Renal cortex interstitium (tissue), 11 donors: ENCODE measurements at regions not wholly inside any gene's neighbourhood (a gene's known extent, or its start where the extent isn't known, plus 50 kb on each side); places are given as distances from the start of the nearest gene placed in this dataset.
"Not testable (repeated sequence)": the region's sequence is repeated elsewhere in the genome, so short reads cannot be mapped to it uniquely, and the experiment has no call there.

Experiments used
- DNase-seq, 11 donors: peaks; one replicate each; pipeline ENCODE4 v3.0.0-alpha.2; 2013; ENCODE audit warnings: low read depth in 9 of 11, low spot score in 4 of 11; ENCODE audit errors: extremely low read depth in 1 of 11

DNA sequence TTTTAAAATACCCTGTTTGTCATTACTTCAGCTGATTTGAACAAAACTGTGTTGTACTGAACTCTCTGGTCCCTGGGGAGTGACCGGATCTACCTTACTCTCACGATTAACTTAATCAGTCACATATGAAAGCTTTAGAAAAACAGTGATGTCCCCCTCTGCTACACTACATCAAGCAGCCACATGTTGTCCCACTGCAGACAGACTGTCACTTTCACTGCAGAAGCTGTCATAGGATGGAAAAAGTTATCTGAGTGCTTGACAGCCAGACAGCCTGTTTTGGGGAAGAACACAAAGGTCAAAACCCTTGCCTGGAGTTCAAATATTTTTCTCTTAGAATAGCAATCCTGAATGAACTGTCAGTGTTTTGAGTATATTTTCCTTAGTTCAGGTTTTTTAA, 546.4 kb downstream of the DTWD2 start:
- no peak for DNase-seq

DNA sequence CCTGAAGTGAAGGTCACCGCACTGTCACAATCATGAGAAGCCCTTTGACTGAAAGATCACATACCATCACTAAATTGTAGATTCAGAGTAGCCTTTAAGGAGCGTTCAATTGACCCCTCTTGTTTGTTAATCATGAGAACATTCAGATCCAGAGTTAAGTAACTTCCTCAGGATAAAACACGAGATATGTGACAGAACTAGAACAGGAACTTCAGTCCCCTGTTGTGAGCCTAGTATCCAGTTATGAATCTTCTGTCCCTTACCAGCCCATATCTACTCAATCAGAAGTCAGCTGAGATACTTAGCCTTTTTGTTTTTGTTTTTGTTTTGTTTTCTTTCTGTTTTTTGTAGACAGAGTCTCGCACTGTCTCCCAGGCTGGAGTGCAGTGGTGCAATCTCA, 547.3 kb downstream of the DTWD2 start:
- no peak for DNase-seq

DNA sequence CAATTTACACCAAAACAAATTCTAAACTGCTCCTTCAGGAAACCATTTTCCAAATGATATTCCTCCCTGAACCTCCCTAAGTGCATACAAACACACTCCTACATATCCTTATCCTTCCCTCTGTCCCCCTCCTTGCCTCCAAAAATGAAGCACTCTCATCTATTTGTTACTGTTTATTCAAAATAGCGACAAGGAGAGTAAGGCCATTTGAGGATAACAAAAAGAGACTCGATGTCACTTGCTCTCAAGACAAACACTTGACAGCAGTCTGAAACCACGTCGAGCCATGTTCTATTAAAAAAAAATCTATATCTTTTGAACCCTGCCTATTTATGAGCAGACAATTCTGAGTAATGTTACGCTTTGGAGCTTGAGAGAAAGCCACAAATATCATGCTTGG, 547.9 kb downstream of the DTWD2 start:
- no peak for DNase-seq

DNA sequence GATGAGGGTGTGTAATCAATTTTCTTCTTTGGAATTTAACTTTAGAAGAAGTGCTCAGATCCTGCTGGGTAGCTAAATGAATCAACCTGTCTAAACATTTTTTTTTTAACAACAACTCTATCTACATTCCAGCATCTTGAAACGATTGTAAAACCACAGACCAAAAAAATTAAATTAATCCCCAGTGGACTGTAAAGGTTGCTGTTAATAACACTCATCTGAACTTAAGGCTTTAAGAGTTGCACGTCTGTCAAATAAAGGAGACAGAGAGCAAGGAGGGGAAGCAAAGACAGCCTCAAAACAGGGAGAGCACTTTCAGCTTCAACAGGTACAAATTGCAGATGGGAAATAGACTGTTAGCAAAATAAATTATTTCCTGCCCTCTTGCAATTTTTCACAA, 548.5 kb downstream of the DTWD2 start:
- no peak for DNase-seq

DNA sequence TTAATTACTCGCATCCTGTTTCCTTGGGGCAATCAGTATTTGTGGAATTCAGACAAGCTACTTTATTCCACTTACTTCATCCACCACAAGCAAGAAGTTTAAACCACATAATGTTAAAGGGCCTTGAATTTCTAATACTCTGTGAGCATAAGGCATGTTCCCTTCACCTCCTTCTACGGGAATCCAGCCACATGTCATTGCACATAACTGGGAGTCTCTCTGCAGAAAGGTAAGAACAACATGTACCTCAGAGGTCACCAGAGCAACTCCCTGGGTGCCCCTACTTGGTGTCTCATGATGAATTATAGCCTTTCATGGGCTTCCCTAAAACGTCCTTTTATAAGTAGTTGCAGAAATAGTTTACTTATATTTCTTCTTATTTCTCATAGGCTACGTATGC, 553.2 kb downstream of the DTWD2 start:
- DNase-seq: no peak

DNA sequence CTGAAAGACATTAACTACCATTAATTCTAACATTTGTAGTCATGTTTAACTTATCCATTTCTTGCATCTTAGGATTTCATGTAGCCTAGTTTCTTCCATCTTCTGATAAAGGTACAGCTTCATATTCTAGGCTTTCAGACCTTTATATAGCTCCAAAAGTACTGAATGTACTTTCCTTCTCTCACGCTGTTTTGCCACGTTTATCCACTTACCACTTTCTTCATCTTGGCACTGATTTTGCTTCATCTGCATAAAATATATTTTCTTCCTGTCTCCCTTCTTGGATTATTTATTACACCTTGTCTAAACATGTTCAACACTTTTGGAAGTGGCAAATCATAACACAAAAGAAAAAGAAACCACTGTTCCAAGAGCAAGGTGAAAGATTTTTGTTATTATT, 553.8 kb downstream of the DTWD2 start:
- no peak for DNase-seq

DNA sequence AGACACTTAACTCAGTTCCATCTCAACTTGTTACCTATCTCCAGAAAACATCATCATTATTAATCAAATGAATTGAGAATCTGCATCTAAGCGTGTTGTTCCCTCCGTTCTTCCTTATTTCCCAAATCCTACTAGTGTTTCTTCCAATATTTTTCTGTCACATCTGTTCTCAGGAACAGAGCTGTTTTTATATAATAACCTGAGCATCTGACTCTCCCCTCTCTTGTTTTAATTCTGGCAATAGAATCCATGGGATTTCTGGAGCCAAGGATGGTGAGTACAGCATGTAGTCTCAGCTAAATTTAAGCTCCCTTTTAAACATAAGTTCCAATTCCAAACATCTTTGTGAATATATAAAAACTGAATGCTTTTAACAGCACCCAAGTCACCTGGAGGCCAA, 558.3 kb downstream of the DTWD2 start:
- no peak for DNase-seq

DNA sequence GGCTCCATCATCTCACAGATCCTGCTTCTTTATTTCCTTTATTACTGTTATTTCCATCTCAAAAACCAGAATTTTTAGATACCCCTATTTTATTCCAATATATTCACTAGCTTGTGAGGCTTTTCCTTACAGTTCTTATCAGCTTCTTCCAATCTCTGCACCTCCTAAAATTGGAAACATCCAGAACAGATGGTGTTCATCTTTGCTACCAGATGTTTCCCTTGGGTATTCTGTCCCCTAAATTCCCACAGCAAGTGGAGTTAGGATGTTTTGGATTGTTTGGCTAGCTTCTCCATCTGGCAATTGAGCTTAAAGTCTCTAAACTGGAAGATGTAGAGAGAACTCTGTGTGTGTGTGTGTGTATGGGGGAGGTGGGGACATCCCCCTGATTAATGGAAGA, 580.4 kb downstream of the DTWD2 start:
- DNase-seq: no peak

DNA sequence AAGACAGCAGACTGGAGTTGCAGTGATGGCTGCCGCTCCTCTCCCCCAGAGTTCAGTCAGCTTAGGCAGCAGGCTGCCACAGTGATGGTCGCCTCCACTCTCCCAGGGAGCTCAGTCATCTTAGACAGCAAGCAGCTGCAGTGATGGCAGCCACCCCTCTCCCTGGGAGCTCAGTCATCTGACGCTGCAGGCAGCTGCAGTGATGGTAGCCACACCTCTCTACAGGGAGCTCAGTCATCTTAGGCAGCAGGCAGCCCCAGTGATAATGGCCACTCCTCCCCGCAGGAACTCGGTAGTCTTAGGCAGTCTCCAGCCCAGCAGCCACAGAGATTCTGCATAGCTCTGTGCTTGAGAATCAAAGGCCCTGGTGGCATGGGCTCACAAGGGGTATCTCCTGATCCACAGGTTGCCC, 582.7 kb downstream of the DTWD2 start:
- peak in 2 of 11 donors; percentile 8 to 9 for DNase-seq

DNA sequence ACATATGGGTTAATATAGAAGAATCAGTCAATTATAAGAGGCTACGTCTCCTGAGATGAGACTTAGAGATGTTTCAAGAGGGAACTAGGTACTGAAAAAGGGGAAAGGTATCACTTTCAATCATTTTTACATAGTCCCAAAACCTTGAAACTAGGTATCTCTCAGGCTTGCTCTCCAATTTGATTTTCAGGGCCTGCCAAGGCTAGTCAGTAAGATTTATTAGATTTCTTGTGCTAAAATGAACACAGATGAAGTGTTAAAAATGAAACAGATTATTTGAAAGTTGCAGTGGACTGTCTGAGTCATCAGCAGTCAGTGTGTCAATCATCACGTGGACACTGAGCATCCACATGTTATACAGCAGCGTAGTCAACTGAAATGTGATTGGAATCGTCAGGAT, 591.1 kb downstream of the DTWD2 start:
- DNase-seq: no peak

DNA sequence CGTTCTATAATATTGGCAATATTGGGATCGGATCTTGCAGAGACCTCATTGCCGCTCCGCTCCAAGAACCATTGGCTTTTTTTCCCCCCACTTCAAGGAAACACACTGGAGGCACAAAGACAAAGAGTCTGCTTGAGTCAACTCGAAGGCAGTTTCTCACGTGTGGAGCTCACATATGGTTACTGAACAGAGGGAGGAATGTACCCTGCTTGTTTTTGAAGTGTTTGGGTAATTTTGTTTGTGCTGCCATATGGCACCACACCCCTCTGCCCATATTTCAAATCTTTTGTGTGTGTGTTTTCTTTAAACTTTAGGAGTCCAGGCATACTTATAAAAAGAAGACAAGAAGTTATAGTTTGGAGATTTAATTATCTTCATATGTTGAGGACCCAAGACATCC, 595.9 kb downstream of the DTWD2 start:
- DNase-seq: no peak

DNA sequence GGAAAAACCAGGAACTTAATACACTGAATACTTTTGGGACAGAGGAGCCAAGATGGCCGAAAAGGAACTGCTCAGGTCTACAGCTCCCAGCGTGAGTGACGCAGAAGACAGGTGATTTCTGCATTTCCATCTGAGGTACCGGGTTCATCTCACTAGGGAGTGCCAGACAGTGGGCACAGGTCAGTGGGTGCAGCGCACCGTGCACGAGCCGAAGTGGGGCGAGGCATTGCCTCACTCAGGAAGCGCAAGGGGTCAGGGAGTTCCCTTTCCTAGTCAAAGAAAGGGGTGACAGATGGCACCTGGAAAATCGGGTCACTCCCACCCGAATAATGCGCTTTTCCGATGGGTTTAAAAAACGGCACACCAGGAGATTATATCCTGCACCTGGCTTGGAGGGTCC, 605.4 kb downstream of the DTWD2 start:
- not testable (repeated sequence) for DNase-seq

DNA sequence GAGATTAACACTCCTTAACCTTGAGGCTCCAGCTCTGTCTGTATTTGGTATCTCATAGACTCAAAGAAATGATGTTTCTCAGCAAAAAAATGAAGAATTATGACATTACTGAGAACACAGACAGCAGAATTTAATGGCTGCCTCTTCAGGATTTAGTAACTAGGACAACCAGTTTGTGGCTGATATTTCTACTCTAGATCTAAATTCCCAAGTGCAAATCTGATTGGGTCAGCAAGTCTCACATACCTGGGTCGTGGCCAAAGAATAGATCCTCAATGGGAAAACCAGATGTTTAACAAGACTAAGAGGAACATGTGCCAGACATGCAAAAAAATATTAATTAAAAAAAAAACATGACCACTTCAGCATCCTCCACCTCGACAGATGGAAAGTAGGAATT, 608.9 kb downstream of the DTWD2 start:
- DNase-seq: no peak

DNA sequence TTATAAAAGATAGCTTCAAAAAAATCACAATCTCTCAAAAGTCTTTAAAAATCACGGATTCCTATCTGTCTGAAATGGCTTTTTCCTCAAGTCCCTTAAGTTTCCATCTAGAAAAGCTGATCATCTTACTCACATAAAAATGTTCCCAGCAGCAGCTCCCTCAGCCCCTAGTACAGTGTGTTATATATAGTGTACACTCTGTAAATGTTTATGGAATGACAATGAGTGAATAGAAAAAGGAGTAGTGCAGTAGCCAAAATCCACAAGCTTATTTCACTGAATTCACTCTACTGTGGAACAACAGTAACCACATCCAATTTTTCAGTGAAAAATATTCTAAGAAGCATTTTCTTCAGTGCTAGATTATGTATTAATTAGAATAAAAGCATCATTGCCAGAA, 609.4 kb downstream of the DTWD2 start:
- no peak for DNase-seq

DNA sequence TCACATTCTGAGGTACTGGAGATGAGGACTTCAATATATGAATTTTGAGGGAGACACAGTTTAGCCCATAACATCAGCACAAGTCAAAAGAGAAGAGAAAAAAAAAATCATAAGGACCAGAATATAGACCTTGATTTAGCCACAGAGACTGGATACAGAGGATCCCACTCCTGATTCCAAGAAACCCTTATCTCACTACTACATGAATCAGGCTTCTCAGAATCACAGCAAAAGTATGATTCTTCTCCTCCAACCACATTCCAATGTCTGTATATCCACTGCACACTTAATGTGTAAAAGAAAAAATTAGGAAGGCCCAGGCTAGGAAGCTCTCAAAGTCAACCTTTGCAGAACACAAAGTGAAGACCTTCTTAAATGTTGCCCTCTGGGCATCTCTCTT, 610.9 kb downstream of the DTWD2 start:
- no peak for DNase-seq

DNA sequence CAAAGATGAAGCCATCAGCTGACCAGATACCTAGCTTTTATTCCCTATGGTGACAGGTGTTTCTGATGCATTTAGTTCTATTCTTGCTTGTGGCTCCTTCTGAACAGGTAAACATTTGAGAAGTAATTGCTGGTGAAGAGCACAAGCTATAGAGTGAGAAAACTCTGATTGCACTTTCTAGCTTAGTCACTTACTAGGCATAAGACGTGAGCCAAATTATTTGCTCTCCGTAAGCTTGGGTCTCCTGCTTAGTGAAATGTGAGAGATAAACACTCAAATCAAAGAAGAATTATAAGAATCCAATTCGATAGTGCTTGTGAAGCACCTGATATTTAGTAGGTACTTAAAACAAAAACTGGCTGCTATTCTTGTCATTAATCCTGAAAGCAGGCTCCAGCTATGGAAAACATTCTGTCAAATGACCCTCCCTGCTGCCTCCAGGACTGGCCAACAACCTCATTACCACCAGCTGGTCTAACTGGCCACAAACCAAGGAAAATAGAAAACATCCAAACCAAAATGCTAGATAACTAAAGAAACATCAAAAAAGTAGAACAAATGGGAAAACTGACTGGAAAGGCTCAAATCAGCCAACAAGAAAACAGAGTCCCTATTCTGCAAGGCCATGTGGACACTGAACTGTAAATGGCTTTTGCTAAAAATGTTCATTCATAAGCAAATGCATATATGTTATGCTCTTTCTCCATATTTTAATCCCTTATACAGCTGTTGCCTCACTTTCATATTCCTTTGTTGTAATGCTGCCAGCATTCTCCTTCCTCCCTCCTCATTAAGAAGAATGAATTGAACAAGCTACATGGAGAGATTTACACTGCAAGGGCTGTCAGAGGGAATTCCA, 616.1 kb downstream of the DTWD2 start:
- peak; percentile 3 to 54 (median 33) for DNase-seq

DNA sequence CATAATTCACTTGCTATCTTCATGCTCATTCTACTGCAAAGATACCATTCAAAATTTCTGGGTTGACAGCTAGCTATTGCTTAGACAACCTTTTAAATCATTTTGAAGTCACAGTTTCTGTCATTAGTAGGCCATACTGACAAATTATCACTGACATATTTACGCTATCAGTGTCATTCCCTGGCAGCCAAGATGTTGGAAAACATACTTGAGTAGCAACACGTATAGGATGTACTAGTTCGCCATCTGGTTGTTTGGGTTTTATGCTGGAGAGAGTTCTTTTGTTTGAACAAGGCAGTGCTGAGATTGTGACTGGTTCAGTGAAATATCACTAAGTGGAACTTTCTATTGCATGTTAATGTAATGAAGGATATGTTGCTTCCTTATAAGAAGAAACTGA, 621.9 kb downstream of the DTWD2 start:
- DNase-seq: no peak

DNA sequence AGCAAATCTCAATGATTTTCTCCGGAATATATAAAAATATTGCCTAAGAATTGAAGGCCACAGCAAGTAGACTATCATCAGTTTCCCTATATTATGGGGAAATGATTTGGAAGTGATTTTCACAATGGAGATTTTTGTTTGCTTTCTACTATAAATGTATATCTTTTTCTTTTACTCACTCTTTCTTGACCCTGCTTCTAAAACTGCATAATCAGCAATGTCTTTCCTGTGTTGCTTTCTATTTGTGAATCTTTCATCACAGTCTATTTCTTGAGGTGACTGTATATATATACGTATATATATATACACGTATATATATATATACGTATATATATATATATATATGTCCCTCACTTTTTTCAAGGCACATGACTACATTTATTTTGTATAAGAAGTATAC, 622.6 kb downstream of the DTWD2 start:
- no peak for DNase-seq

DNA sequence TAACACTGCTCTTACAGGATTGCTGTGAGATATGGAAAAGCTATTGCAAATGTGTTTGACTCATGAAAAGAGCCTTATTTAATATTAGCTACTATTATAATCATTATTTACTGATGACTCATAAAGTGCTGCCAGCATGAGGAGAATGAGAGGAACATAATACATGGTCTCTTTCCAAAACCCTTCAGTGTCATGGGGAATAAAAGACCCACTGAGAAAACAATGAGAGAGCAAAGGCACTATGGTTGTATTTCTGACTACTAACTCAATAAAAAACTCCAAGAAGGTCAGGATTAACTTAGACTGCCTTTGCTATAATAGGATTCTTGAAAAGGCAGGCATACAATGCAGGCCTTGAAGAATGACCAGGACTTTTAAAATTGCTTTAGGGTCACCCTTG, 633.5 kb downstream of the DTWD2 start:
- no peak for DNase-seq

DNA sequence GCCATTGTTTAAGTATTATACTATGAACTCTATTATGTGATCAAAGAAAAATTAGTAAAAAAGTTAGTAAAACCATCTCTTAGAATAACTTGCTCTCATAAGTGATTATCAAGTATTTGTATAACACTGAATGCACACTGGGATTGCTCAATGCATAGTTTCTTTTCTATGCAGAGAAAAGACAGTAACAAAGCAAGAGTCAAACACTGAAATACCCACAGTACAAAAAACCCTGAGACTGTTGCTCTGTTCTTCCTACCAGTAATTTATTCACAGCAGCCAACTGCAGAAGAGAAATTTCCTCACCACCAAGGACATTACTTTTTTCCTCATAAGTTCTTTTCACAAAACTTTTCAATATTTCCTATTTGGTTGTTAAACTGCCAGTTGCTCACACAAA, 634.4 kb downstream of the DTWD2 start:
- no peak for DNase-seq

DNA sequence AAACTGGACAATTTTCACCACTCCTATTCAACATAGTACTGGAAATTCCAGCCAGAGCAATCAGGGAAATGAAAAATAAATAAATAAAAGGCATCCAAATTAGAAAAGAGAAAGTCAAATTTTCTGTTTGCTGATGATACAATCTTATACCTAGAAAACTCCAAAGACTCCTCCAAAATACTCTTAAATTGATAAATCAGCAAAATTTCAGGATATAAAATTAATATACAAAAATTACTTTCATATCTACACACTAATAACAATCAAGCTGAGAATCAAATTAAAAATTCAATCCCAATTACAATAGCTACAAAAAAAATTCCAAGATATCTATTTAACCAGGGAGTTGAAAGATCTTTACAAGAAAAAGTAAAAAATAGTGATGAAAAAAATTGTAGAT, 651.9 kb downstream of the DTWD2 start:
- DNase-seq: no peak
